Esophagus muscularis mucosa (tissue), 4 donors: ENCODE measurements at regions not wholly inside any gene's neighbourhood (a gene's known extent, or its start where the extent isn't known, plus 50 kb on each side); places are given as distances from the start of the nearest gene placed in this dataset.

Source experiments
- CTCF ChIP-seq, 3 experiments: fragments of 200-600 bp in 2 of 3; fragments of 450-650 bp in 1 of 3; sonication (generic) in 2 of 3; IDR thresholded peaks; one replicate each; pipeline ENCODE4 v1.5.1; 2017 to 2019; ENCODE audit warnings: antibody characterized with exemption in 3 of 3, mild to moderate bottlenecking in 2 of 3, moderate library complexity in 1 of 3
- EP300 ChIP-seq: sonication (generic); formaldehyde crosslinking; IDR thresholded peaks from one replicate; pipeline ENCODE4 v1.6.1; 2017; ENCODE audit warnings: antibody characterized with exemption
- POLR2A ChIP-seq: fragments of 450-650 bp; IDR thresholded peaks from one replicate; pipeline ENCODE4 v1.6.1; 2017; ENCODE audit warnings: antibody characterized with exemption, moderate library complexity, mild to moderate bottlenecking, low read depth

- no peak for TF ChIP-seq CTCF (IDR thresholded peaks at IDR 0.05)
- no peak for TF ChIP-seq POLR2A
- TF ChIP-seq EP300, result no peak
Observed at GRCh38 chr2:60249879-60250278, 303.6 kb downstream of the BCL11A start.
